Occipital lobe (tissue), 1 donor: ENCODE measurements at regions not wholly inside any gene's neighbourhood (a gene's known extent, or its start where the extent isn't known, plus 50 kb on each side); places are given as distances from the start of the nearest gene placed in this dataset.

Experiments used
- DNase-seq: peaks from one replicate; lab custom pipeline; 2025; lab: John Stamatoyannopoulos, UW

- no peak for DNase-seq
Measured at GRCh38 chr6:113076816-113077215, 729.7 kb downstream of the RFPL4B start.

DNA sequence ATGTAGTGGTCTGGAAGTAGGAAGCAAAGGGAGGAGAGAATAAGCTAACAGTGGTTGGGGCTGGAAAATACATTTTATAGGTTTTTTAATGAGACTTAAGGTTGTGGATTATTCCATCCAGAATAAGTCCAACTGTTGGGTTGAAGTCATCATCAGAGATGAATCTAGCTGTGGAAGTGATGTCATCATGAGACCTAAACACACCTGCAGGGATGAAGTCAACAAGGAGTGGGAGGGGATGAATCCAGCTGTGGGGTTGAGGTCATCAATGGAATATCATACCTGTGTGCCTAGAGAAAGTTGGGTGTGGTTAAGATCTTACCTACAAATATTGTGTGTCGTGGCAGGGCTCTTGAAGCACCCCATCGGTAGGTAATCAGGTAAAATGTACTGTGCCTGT is 730.7 kb downstream of the RFPL4B start:
- no peak for DNase-seq

DNA sequence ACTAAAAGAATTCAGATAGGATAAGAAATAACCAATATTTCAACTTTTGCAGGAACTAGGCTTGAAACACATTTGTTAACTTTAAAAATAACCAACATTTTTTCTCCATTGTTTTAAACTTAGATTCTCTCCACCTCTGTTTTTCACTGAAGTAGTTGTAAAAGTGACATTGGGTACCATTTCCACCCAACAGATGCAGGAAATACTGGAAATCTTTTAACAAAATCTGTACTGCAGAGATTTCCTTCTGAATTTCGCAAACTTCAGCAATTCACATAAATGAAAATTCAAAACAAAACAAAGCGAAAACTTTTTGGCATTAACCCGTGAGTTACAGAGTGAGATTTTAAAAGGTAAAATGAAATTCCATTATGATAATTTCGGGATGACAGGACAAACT is 731.7 kb downstream of the RFPL4B start:
- DNase-seq = no peak

GRCh38 chr6:113082745-113083144 is 735.6 kb downstream of the RFPL4B start:
- no peak for DNase-seq

DNA sequence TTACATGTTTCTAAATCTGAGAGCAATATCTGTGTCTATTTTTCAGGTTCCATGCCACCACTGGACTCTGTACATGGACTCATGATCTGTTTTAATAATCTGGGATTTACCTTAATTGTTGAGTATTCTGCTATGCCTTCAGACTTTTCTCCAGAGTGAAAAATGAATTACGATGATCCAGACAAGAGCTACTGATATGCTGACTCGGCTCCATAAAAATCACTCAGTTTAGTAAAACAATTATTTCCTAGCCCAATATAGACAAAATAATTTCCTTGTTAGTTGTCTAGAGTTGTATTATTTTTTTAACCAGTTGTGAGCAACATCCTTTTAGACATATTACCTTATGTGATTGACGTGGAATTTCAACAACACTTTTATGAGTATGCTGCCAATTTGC is 736.8 kb downstream of the RFPL4B start:
- DNase-seq = no peak

DNA sequence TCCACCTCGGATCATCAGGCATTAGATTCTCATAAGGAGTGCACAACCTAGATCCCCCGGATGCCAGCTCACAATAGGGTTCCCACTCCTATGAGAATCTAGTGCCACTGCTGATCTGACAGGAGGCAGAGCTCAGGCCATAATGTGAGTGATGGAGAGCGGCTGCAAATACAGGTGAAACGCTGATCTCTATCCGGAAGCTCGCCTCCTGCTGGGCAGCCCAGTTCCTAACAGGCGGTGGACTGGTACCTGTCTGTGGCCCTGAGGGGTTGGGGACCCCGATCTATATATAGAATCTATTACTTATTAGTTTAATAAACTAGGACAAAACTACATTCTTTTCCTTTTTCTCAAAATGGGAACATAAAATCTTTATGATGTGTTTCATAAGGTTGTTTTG is 741.9 kb downstream of the RFPL4B start:
- no peak for DNase-seq

DNA sequence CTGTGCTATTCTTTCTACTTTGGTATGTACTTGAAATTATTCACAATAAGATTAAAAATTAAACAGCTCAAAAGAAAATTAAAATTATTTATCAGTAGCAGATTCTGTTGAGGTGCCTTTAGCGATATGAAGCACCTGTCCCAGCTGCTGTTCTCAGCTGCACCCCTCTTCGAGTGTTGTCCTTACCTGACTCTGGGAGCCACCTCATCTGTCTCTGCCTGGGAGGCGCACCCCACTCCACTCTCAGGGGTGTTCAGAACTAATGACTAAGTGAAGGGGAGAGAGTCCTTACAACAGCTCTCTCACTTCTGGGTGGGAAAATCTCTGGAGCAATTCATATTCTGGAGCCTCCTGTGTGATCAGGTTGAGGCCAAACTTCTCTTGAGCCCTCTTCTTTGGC is 745.7 kb downstream of the RFPL4B start:
- DNase-seq = no peak

DNA sequence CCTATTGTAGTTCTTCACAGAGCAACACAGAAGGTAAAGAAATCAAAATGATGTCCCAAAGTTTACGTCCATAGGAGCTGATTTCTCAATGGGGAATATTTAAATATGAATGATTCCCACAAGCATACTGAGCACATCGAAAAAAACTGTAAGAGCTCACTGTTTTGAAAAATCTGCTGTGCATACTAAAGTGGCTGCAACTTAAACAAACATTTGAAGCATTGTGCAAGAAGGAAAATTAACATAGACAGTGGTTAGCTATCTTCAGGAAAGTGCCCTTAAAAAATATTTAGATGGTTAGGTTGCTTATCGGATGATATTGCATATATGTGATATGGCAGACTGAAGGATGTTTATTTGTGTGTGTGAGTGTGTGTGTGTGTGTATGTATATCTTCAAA is 747.6 kb downstream of the RFPL4B start:
- DNase-seq = no peak

GRCh38 chr6:113095841-113096240 is 748.7 kb downstream of the RFPL4B start:
- no peak for DNase-seq

DNA sequence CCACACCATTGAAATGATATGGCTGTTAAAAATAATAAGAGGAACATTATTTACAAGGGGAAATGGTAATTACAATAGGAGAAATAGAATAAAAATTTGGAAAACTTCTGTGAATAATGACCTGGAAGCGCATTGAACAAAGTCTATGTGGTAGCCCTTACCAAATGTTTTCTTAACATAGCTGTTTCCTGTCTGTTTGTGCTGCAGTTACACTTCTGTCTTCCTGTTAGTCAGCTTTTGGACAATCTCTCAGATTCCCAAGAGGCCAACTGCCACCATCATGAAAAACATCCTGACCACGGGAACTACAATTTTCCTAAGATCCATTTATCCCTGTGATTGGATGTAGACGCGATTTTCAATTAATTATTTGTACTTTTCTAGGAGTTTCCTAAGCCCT is 754.4 kb upstream of the MARCKS start:
- DNase-seq = no peak

- DNase-seq = no peak
Measured at GRCh38 chr6:113103634-113104361, 753.3 kb upstream of the MARCKS start.

DNA sequence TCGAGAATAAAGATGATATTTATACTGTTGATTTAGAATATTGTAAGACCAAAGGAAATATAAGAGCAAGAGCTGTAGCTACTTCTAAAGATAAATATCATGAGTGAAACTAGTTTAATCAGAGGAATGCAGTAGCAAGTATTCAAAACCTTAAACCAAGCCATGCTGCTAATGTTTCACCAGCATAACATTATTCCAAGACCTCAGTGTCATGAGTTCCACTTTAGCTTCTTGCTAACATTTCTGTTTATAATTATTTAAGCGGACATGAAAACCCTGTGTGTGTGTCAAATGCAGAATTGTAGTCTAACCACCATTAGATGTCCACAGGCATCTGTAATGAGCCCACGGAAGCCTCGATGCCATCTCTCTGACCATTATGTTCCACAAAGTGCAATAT is 752.6 kb upstream of the MARCKS start:
- no peak for DNase-seq

GRCh38 chr6:113104951-113105350 is 752.2 kb upstream of the MARCKS start:
- DNase-seq = no peak

DNA sequence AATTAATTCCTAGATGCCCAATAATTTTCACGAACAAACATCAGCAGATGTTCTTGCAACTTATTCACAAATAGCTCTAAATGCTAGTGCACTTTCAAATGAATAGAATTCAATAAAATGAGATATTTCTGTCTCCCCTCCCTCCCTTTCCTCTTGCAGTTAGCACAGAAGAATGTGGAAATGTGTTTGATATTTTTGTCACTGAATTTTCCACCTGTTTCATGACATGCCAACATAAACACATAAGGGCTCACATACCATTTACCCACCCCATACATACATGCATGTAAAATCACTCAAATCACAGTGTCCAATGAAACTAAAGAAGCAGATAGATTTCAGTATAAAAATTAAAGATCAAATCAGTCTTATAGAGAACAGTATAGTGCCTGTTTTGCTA is 746.9 kb upstream of the MARCKS start:
- no peak for DNase-seq

DNA sequence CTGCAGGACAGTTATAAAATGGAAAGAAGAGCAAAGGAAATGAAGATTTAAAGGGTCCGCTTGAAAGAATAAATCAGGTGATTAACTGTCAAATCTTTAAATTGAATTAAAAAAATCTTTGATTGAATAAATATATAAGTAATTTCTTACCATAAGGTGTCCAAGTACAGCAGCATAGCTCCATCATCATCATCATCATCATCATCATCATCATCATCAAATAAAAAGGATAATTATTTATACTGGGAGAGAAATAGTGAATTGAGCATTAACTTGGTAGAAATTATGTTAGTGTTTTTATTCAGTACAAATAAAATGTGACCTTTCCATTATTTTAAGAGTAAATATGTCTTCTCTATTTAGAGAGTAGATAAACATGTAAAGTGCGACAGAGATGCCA is 745.6 kb upstream of the MARCKS start:
- no peak for DNase-seq

- DNase-seq = no peak
Measured at GRCh38 chr6:113112086-113112485, 745.1 kb upstream of the MARCKS start.

GRCh38 chr6:113115196-113115595 is 741.9 kb upstream of the MARCKS start:
- no peak for DNase-seq

DNA sequence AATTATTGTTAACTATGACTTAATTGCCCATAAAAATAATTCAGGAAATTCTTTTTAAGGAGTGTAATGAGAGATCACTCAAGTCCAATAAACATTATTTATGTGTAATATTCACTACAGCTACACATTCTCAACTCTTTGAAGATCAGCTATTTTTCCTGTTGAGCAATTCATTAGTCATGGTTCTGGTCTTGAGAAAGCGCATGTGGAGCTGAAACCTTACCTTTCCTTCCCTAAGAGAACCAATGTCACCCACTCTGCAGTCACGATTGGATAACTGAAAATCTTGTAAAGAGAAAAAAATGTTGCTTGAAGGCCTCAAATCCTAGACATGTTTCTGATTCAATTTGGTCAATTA is 736.9 kb upstream of the MARCKS start:
- DNase-seq = no peak

DNA sequence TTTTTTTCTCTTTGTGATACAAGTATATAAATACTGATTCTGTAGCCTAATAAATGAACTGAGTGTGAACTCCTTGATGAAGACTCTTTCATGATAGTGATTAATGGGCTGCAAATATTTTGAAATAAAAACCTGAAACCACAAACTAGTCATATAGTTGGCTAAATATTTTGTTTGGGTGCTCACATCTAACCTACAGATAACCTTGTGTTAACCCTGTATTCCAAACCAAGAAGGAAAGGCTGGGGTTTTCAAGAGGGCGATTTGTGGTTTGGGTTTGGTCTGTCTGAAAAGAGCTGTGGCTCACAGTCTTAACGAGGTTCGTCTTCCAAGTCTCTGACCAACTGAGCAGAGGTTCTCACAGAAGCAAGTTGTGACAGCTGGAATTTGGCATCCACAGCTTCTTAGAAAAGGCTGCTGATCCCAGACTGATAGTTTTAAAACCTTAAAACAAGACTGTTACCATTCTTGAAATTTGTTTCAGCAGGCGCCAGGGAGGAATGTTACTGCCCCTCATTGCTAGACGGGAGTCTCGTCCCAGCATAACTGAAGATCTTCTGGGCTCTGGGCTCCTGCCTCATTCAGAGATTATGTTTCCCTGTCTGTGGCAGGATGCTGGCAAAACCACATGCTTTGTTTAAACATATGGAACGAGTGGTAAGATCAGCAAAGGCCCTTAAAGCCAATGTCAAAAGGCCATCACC is 736.4 kb upstream of the MARCKS start:
- no peak for DNase-seq

DNA sequence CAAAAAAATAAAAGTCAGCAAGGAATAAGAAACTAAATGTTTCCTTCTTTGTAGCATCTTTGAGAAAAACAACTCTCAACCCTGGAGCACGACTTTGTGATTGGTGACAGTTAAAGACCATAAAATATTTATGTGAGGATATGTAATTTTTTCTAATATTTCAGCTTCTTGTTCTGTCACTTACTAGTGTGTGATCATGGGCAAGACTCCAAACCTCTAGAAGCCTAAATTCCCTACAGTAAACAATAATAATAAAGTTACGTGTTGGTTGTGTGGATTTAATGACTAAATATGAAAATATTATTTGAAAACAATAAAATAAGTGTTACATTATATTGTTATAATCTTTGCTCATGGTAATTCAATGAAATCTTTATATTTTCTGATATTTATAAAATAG is 735.6 kb upstream of the MARCKS start:
- DNase-seq = no peak

GRCh38 chr6:113122060-113122459 is 735.1 kb upstream of the MARCKS start:
- no peak for DNase-seq

- no peak for DNase-seq
Measured at GRCh38 chr6:113125626-113126025, 731.5 kb upstream of the MARCKS start.

DNA sequence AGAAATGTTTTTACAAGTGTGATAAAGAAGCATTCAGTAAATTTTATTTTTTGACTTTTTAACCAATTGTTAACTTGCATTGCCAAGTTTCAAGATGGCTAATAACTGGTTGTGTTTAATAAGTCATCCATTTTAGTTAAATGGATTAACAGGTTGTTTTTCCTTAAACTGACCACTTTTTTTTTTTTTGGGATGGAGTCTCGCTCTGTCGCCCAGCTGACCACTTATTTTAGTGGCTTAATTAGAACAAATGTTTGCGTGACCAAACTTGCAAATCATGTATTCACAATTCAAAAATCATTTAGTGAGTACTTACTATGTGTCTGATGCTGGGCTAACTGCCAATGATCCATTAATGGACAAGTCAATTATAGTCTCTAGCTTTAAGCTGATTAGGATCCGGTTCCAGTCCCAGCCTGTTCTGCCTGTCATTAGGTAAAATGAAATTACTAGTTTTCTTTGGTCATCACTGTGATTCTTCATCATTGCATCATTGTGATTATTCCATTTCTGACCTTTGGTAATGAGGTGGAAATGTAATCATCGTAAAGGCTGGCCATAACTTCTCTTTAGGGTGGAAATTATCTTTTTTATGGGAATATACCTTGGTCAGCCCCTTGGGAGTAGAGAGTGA is 729.2 kb upstream of the MARCKS start:
- no peak for DNase-seq
